Kidney epithelial cell (primary cell): ENCODE measurements at regions not wholly inside any gene's neighbourhood (a gene's known extent, or its start where the extent isn't known, plus 50 kb on each side); places are given as distances from the start of the nearest gene placed in this dataset.

Experiments
- DNase-seq: peaks from one replicate; pipeline ENCODE4 v3.0.0-alpha.2; 2010; ENCODE audit warnings: low read depth
- H3K27me3 ChIP-seq: 2 replicates; pipeline ENCODE4 v1.6.0; 2011; ENCODE audit warnings: low read length; ENCODE audit not compliant: control insufficient read depth, insufficient read depth
- H3K36me3 ChIP-seq: 2 replicates; pipeline ENCODE4 v1.5.1; 2011; ENCODE audit warnings: low read length; ENCODE audit not compliant: control insufficient read depth, insufficient read depth
- H3K4me3 ChIP-seq: 2 replicates; pipeline ENCODE4 v1.5.1; 2011; ENCODE audit warnings: low read depth, mild to moderate bottlenecking, control low read depth, low read length
- TF ChIP-seq, protein P1 (sequence below): IDR thresholded peaks from 2 replicates; pipeline ENCODE4 v1.5.1; 2011; ENCODE audit warnings: mild to moderate bottlenecking, moderate library complexity, low read length, control low read depth, inconsistent platforms; ENCODE audit not compliant: insufficient read depth, poor library complexity, severe bottlenecking

DNA sequence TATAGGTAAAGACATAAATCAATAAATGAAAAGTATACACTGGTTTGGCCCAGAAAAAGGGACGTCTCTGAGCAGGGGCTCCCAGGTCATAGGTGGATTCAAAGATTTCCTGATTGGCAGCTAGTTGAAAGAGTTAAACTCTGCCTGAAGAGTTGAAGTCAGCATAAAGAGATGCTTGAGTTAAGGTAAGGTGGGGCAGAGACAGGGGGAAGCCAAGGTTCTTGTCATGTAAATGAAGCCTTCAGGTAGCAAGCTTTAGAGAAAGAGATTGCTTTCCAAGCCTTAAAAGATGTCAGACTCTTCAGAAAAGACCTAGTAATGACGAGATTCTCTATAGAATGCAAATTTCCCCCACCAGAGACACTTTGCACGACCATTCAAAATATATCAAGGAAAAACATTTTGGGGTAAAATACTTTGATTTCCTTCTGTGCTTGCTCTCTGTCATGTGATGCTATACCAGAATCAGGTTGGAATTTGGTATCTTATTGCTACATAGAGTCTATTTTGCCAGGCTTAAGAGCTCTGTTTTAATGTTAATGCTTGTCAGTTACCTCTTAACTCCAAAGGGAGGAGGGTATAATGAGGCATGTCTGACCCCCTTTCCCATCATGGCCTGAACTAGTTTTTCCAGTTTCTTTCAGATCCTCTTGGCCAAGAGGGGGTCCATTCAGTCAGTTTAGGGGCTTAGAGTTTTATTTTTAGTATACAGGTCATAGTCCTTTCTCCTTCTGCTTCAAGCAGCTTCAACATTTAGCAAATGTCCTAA lies 429.6 kb downstream of the ADRA2A start:
- Histone ChIP-seq H3K36me3 (no peaks in the 10 kb centered on the region), H3K4me3 (no peak overlapping the region), H3K27me3 (no peaks in the 10 kb centered on the region)
- TF ChIP-seq, protein P1, sequence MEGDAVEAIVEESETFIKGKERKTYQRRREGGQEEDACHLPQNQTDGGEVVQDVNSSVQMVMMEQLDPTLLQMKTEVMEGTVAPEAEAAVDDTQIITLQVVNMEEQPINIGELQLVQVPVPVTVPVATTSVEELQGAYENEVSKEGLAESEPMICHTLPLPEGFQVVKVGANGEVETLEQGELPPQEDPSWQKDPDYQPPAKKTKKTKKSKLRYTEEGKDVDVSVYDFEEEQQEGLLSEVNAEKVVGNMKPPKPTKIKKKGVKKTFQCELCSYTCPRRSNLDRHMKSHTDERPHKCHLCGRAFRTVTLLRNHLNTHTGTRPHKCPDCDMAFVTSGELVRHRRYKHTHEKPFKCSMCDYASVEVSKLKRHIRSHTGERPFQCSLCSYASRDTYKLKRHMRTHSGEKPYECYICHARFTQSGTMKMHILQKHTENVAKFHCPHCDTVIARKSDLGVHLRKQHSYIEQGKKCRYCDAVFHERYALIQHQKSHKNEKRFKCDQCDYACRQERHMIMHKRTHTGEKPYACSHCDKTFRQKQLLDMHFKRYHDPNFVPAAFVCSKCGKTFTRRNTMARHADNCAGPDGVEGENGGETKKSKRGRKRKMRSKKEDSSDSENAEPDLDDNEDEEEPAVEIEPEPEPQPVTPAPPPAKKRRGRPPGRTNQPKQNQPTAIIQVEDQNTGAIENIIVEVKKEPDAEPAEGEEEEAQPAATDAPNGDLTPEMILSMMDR = no peak
- DNase-seq = no peak

DNA sequence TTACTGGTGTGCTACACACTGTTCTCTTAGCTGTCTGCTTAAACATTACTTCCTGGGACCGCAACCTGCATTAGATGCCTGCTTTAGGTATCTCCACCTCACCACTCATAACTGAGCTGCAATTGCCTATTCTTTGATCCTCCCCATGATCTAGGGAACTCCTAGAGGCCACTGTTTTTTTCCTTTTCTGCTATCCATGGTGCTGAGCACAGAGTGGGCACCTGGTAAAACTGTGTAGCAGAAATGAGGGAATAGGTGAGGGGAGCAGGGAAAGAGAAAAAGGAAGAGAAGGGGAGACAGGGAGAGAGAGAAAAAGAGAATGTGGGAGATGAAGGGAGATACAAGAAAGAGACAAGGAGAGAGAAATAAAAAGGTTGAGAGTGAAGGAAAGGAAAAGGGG lies 434.9 kb downstream of the ADRA2A start:
- no peaks in the 10 kb centered on the region for H3K27me3 ChIP-seq
- TF ChIP-seq, protein P1 = no peak
- no peak for DNase-seq
- H3K36me3 ChIP-seq = no peaks in the 10 kb centered on the region
- H3K4me3 ChIP-seq = no peak overlapping the region

DNA sequence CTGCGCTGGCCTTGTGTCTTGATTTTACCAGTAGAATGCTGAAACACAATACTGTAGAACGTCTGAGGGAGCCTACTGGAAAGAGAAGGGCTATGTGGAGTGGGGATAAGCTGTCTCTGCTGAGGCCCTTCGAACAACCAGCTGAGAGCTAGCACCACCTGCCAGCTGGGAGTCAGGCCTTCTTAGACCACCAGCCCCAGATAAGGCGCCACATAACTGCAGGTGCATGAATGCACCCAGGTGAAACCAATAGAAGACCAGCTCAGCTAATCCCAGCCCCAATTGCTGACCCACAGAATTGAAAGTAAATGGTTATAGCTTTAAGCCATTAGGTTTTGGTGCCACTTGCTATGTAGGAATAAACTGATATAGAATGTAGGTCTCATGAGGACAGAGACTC lies 438.4 kb downstream of the ADRA2A start:
- no peaks in the 10 kb centered on the region for H3K27me3 ChIP-seq
- TF ChIP-seq, protein P1 = no peak
- H3K36me3 ChIP-seq = no peaks in the 10 kb centered on the region
- no peak overlapping the region for H3K4me3 ChIP-seq
- no peak for DNase-seq

DNA sequence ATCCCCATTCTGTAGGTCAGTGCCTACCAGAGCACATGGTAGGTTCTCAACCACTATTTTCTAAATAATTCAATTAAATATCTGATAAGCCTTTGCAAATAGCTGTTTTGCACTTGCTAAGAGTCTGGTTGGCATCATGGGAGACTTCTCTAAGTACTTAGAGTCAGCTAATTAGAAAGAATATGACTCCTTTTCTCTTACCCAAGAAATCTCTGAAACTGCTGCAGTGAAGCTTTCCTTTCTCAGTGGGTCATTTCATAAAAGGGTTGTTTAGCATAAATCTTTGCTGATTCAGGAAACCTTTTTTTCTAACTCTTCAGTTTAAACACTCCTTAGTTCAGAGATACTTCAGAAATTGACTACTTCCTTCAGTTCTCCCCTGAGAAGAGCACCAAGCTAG lies 438.9 kb downstream of the ADRA2A start:
- no peak for DNase-seq
- H3K27me3 ChIP-seq = no peaks in the 10 kb centered on the region
- H3K4me3 ChIP-seq = no peak overlapping the region
- H3K36me3 ChIP-seq = no peaks in the 10 kb centered on the region
- TF ChIP-seq, protein P1 = no peak

DNA sequence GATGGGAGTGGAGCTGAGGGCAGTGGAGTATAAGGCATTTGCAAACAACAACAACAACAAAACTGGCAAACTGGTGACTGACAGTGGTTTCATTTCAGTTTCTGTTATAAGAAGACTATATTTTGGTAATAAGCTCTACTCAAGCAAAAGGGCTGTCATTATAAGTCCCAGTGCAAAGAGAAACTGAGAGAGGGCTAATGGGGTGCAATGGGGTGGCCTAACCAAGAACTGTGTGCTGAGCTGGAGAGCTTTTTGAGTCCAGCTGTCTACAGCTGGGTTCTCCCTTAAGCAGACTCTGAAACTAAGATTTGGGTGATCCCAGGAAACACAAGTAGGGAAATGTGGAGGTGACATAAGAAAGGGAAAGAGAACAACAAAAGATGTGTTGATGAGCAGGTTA lies 439.3 kb downstream of the ADRA2A start:
- H3K4me3 ChIP-seq = no peak overlapping the region
- no peak for DNase-seq
- no peaks in the 10 kb centered on the region for H3K36me3 ChIP-seq
- TF ChIP-seq, protein P1 = no peak
- no peaks in the 10 kb centered on the region for H3K27me3 ChIP-seq

DNA sequence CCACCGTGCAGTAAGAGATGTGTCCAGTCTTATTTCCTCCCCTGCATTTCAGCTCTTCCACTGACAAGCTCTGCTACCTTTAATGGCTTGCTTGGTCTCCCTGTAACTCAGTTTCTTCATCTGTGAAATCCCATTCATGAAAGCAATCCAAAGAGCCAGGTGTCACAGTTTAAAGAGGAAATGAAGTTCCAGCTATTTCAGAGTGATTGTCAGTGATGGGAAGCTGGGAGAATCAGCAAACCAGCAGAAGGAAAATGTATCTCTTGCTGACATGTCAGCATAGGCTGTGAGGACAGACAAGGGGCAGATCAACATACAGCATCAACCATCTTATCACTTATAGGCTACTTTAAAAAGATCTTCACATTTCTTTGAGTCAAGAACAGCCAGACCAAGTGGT lies 445.3 kb downstream of the ADRA2A start:
- TF ChIP-seq, protein P1 = no peak
- no peak for DNase-seq
- Histone ChIP-seq H3K4me3 (no peak overlapping the region), H3K36me3 (no peaks in the 10 kb centered on the region), H3K27me3 (no peaks in the 10 kb centered on the region)
